PC-9 (cell line): ENCODE measurements at regions not wholly inside any gene's neighbourhood (a gene's known extent, or its start where the extent isn't known, plus 50 kb on each side); places are given as distances from the start of the nearest gene placed in this dataset.

Experiments
- CTCF ChIP-seq: fragments of 200-600 bp; sonication (generic); conservative IDR thresholded peaks from 2 replicates; pipeline ENCODE4 v1.6.1; 2017; ENCODE audit warnings: mixed run types, antibody characterized with exemption, mild to moderate bottlenecking, moderate library complexity
- EZH2 ChIP-seq: fragments of 200-600 bp; sonication (generic); IDR thresholded peaks from 2 replicates; pipeline ENCODE4 v1.8.0; 2017; ENCODE audit warnings: antibody characterized with exemption, low read depth

GRCh38 chr22:22082229-22082835, 99.7 kb upstream of the TOP3B start:
- no peak for TF ChIP-seq CTCF
- TF ChIP-seq EZH2 = no peak
